PC-9 (cell line): ENCODE measurements at regions not wholly inside any gene's neighbourhood (a gene's known extent, or its start where the extent isn't known, plus 50 kb on each side); places are given as distances from the start of the nearest gene placed in this dataset.

ENCODE experiments used
- CTCF ChIP-seq: fragments of 200-600 bp; sonication (generic); conservative IDR thresholded peaks from 2 replicates; pipeline ENCODE4 v1.6.1; 2017; ENCODE audit warnings: mixed run types, antibody characterized with exemption, mild to moderate bottlenecking, moderate library complexity
- EZH2 ChIP-seq: fragments of 200-600 bp; sonication (generic); IDR thresholded peaks from 2 replicates; pipeline ENCODE4 v1.8.0; 2017; ENCODE audit warnings: antibody characterized with exemption, low read depth

GRCh38 chr9:96183751-96184150 is 118.2 kb downstream of the HSD17B3 start:
- TF ChIP-seq CTCF = no peak
- TF ChIP-seq EZH2 = no peak
